ENCODE measurements at regions not wholly inside any gene's neighbourhood (a gene's known extent, or its start where the extent isn't known, plus 50 kb on each side); places are given as distances from the start of the nearest gene placed in this dataset.

- Histone ChIP-seq H3K9me3 (no peaks in the 10 kb centered on the region), H3K36me3 (replicated peaks in 1 of 2; ENCODE audit: insufficient read depth in 1 of 2, low read depth in 2 of 2) (no peaks in the 10 kb centered on the region), H3K4me3 (no peak overlapping the region), H3K27me3 (no peaks in the 10 kb centered on the region), H3K4me1 (peaks cover 20% of the 10 kb centered on the region), H3K27ac (peak overlapping the region in 3 of 4 donors; percentile 5 to 55 (median 37))
- ATAC-seq (peak; percentile 99), DNase-seq (peak; percentile 80 to 90 (median 88))
- 22 to 27% methylated on average over 4 of the region's 4 CpGs for WGBS, 2 donors
- intact Hi-C loops (cut with DNase I), result no loop called here
- TF ChIP-seq CTCF (IDR thresholded peaks at IDR 0.05) (peak in 1 of 7 experiments; percentile 1), POLR2A (IDR thresholded peaks at IDR 0.05) (no peak)
Measured at GRCh38 chr12:59030415-59030814, 110.1 kb upstream of the LRIG3 start.

- no peak for DNase-seq
- intact Hi-C loops (cut with DNase I), result no loop called here
- 74 to 84% methylated on average over 3 of the region's 3 CpGs for WGBS, 2 donors
- Histone ChIP-seq H3K36me3 (replicated peaks in 1 of 2; ENCODE audit: insufficient read depth in 1 of 2, low read depth in 2 of 2) (no peaks in the 10 kb centered on the region), H3K4me3 (no peak overlapping the region), H3K27ac (no peak overlapping the region), H3K27me3 (no peaks in the 10 kb centered on the region), H3K4me1 (peaks cover 25% of the 10 kb centered on the region), H3K9me3 (no peaks in the 10 kb centered on the region)
- TF ChIP-seq CTCF (IDR thresholded peaks at IDR 0.05), result no peak
- TF ChIP-seq POLR2A (IDR thresholded peaks at IDR 0.05), result no peak
- ATAC-seq, result no peak
Measured at GRCh38 chr12:59027199-59027598, 106.9 kb upstream of the LRIG3 start.

GRCh38 chr12:59023861-59024424 is 103.6 kb upstream of the LRIG3 start:
- Histone ChIP-seq H3K9me3 (no peaks in the 10 kb centered on the region), H3K36me3 (replicated peaks in 1 of 2; ENCODE audit: insufficient read depth in 1 of 2, low read depth in 2 of 2) (no peaks in the 10 kb centered on the region), H3K27me3 (no peaks in the 10 kb centered on the region), H3K4me1 (peaks cover 5% of the 10 kb centered on the region), H3K4me3 (no peak overlapping the region), H3K27ac (no peak overlapping the region)
- no peak for ATAC-seq
- TF ChIP-seq CTCF (IDR thresholded peaks at IDR 0.05) (no peak), POLR2A (IDR thresholded peaks at IDR 0.05) (no peak)
- 81% methylated on average over 4 of the region's 4 CpGs for WGBS, 2 donors
- no peak for DNase-seq
- intact Hi-C loops (cut with DNase I), result no loop called here

GRCh38 chr12:59020073-59020946 is 100.0 kb upstream of the LRIG3 start:
- no peak overlapping the region for H3K27ac ChIP-seq
- no peak overlapping the region for H3K4me3 ChIP-seq
- no peaks in the 10 kb centered on the region for H3K9me3 ChIP-seq
- peaks cover 5% of the 10 kb centered on the region for H3K4me1 ChIP-seq
- intact Hi-C loops (cut with DNase I), result no loop called here
- ATAC-seq, result no peak
- no peaks in the 10 kb centered on the region for H3K36me3 ChIP-seq (replicated peaks in 1 of 2; ENCODE audit: insufficient read depth in 1 of 2, low read depth in 2 of 2)
- TF ChIP-seq POLR2A (IDR thresholded peaks at IDR 0.05) (no peak), CTCF (IDR thresholded peaks at IDR 0.05) (no peak)
- 90 to 91% methylated on average over 14 of the region's 14 CpGs for WGBS, 2 donors
- no peak for DNase-seq
- H3K27me3 ChIP-seq, result no peaks in the 10 kb centered on the region
